ENCODE measurements at regions not wholly inside any gene's neighbourhood (a gene's known extent, or its start where the extent isn't known, plus 50 kb on each side); places are given as distances from the start of the nearest gene placed in this dataset.

DNA sequence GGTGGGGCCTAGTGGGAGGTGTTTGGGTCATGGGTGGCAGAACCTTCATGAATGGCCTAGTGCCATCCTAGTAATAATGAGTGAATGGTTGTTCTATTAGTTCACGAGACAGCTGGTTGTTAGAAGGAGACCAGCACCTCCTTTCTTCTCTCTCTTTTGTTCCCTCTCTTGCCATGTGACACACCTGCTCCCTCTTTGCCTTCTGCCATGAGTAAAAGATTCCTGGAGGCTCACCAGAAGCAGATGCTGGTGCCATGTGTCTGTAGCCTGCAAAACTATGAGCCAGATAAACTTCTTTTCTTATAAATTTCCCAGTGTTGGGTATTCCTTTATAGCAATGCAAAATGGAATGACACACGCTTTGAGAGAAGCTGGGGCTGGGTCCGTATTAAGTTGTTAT, 89.0 kb upstream of the SLC4A7 start:
- Histone ChIP-seq H3K4me2 (ENCODE audit: low read depth, low read length) (no peak overlapping the region), H3K27ac (ENCODE audit: low read length) (no peak overlapping the region), H3K4me3 (ENCODE audit: low read length) (no peak overlapping the region), H3K36me3 (replicated peaks; ENCODE audit: insufficient read depth, low read length) (no peaks in the 10 kb centered on the region), H3K9me3 (replicated peaks; ENCODE audit: insufficient read depth, low read length) (no peaks in the 10 kb centered on the region), H3K9me2 (replicated peaks; ENCODE audit: insufficient read depth, low read length) (no peaks in the 10 kb centered on the region), H3K4me1 (ENCODE audit: low read length) (no peaks in the 10 kb centered on the region), H4K20me1 (ENCODE audit: insufficient read depth, low read length) (no peaks in the 10 kb centered on the region), H3K9ac (ENCODE audit: low read length) (no peak overlapping the region), H3K27me3 (replicated peaks; ENCODE audit: insufficient read depth, low read length) (no peaks in the 10 kb centered on the region), H3F3A (ENCODE audit: insufficient read depth, low read length) (no peaks in the 10 kb centered on the region), H3K79me2 (ENCODE audit: low read length) (no peaks in the 10 kb centered on the region), H2AFZ (ENCODE audit: low read length) (no peak overlapping the region)
- TF ChIP-seq EZH2 (optimal IDR thresholded peaks at IDR 0.05; ENCODE audit: low read depth, low read length) (no peak), EZH2phosphoT487 (IDR thresholded peaks at IDR 0.05; ENCODE audit: low read length) (no peak), CTCF (IDR thresholded peaks at IDR 0.05; ENCODE audit: low read length) (no peak)
- no peak for DNase-seq

- no peaks in the 10 kb centered on the region for H3K27me3 ChIP-seq (replicated peaks; ENCODE audit: insufficient read depth, low read length)
- H2AFZ ChIP-seq (ENCODE audit: low read length): no peak overlapping the region
- TF ChIP-seq CTCF (IDR thresholded peaks at IDR 0.05; ENCODE audit: low read length) (no peak), EZH2phosphoT487 (IDR thresholded peaks at IDR 0.05; ENCODE audit: low read length) (no peak), EZH2 (optimal IDR thresholded peaks at IDR 0.05; ENCODE audit: low read depth, low read length) (no peak)
- no peak overlapping the region for H3K4me2 ChIP-seq (ENCODE audit: low read depth, low read length)
- H3K4me3 ChIP-seq (ENCODE audit: low read length): no peak overlapping the region
- H3K9ac ChIP-seq (ENCODE audit: low read length): no peak overlapping the region
- H3K36me3 ChIP-seq (replicated peaks; ENCODE audit: insufficient read depth, low read length): no peaks in the 10 kb centered on the region
- H3K27ac ChIP-seq (ENCODE audit: low read length): no peak overlapping the region
- H3K9me2 ChIP-seq (replicated peaks; ENCODE audit: insufficient read depth, low read length): no peaks in the 10 kb centered on the region
- DNase-seq: no peak
- H3K79me2 ChIP-seq (ENCODE audit: low read length): no peaks in the 10 kb centered on the region
- H3F3A ChIP-seq (ENCODE audit: insufficient read depth, low read length): no peaks in the 10 kb centered on the region
- H3K9me3 ChIP-seq (replicated peaks; ENCODE audit: insufficient read depth, low read length): no peaks in the 10 kb centered on the region
- no peaks in the 10 kb centered on the region for H3K4me1 ChIP-seq (ENCODE audit: low read length)
- no peaks in the 10 kb centered on the region for H4K20me1 ChIP-seq (ENCODE audit: insufficient read depth, low read length)
Measured at GRCh38 chr3:27571345-27571744, 87.2 kb upstream of the SLC4A7 start.

GRCh38 chr3:27570421-27571106, 86.4 kb upstream of the SLC4A7 start:
- DNase-seq: no peak
- Histone ChIP-seq H3K9me2 (replicated peaks; ENCODE audit: insufficient read depth, low read length) (no peaks in the 10 kb centered on the region), H3K79me2 (ENCODE audit: low read length) (no peaks in the 10 kb centered on the region), H3K27me3 (replicated peaks; ENCODE audit: insufficient read depth, low read length) (no peaks in the 10 kb centered on the region), H3F3A (ENCODE audit: insufficient read depth, low read length) (no peaks in the 10 kb centered on the region), H3K4me2 (ENCODE audit: low read depth, low read length) (no peak overlapping the region), H3K4me3 (ENCODE audit: low read length) (no peak overlapping the region), H3K36me3 (replicated peaks; ENCODE audit: insufficient read depth, low read length) (no peaks in the 10 kb centered on the region), H3K9me3 (replicated peaks; ENCODE audit: insufficient read depth, low read length) (no peaks in the 10 kb centered on the region), H3K9ac (ENCODE audit: low read length) (no peak overlapping the region), H4K20me1 (ENCODE audit: insufficient read depth, low read length) (no peaks in the 10 kb centered on the region), H3K4me1 (ENCODE audit: low read length) (no peaks in the 10 kb centered on the region), H2AFZ (ENCODE audit: low read length) (no peak overlapping the region), H3K27ac (ENCODE audit: low read length) (no peak overlapping the region)
- no peak for TF ChIP-seq EZH2phosphoT487 (IDR thresholded peaks at IDR 0.05; ENCODE audit: low read length)
- TF ChIP-seq CTCF (IDR thresholded peaks at IDR 0.05; ENCODE audit: low read length): no peak
- no peak for TF ChIP-seq EZH2 (optimal IDR thresholded peaks at IDR 0.05; ENCODE audit: low read depth, low read length)

All from MM.1S (cell line).